ENCODE measurements at regions not wholly inside any gene's neighbourhood (a gene's known extent, or its start where the extent isn't known, plus 50 kb on each side); places are given as distances from the start of the nearest gene placed in this dataset.
"Not testable (repeated sequence)": the region's sequence is repeated elsewhere in the genome, so short reads cannot be mapped to it uniquely, and the experiment has no call there.

GRCh38 chrX:122091571-122091970 lies 1044.2 kb downstream of the GLUD2 start:
- DNase-seq: no peak

- no peak for DNase-seq
Observed at GRCh38 chrX:122092360-122092759, 1045.0 kb downstream of the GLUD2 start.

GRCh38 chrX:122092978-122093377 lies 1045.6 kb downstream of the GLUD2 start:
- DNase-seq: no peak

GRCh38 chrX:122094611-122095010 lies 1047.2 kb downstream of the GLUD2 start:
- DNase-seq: no peak

- no peak for DNase-seq
Observed at GRCh38 chrX:122113376-122113775, 1066.0 kb downstream of the GLUD2 start.

GRCh38 chrX:122113896-122114295 lies 1066.5 kb downstream of the GLUD2 start:
- DNase-seq: no peak

- no peak for DNase-seq
Observed at GRCh38 chrX:122115604-122116003, 1068.2 kb downstream of the GLUD2 start.

GRCh38 chrX:122119361-122119760 lies 1064.7 kb upstream of the GRIA3 start:
- no peak for DNase-seq

GRCh38 chrX:122122274-122122673 lies 1061.8 kb upstream of the GRIA3 start:
- DNase-seq: no peak

GRCh38 chrX:122133478-122133877 lies 1050.6 kb upstream of the GRIA3 start:
- no peak for DNase-seq

- no peak for DNase-seq
Observed at GRCh38 chrX:122134291-122134690, 1049.8 kb upstream of the GRIA3 start.

GRCh38 chrX:122135070-122135469 lies 1049.0 kb upstream of the GRIA3 start:
- DNase-seq: no peak

- not testable (repeated sequence) for DNase-seq
Observed at GRCh38 chrX:122140219-122140618, 1043.9 kb upstream of the GRIA3 start.

- no peak for DNase-seq
Observed at GRCh38 chrX:122154019-122154418, 1030.1 kb upstream of the GRIA3 start.

- no peak for DNase-seq
Observed at GRCh38 chrX:122168241-122168640, 1015.8 kb upstream of the GRIA3 start.

GRCh38 chrX:122184791-122185190 lies 999.3 kb upstream of the GRIA3 start:
- no peak for DNase-seq

- no peak for DNase-seq
Observed at GRCh38 chrX:122187069-122187713, 996.9 kb upstream of the GRIA3 start.

GRCh38 chrX:122188751-122189150 lies 995.3 kb upstream of the GRIA3 start:
- no peak for DNase-seq

- DNase-seq: no peak
Observed at GRCh38 chrX:122196343-122196742, 987.7 kb upstream of the GRIA3 start.

- no peak for DNase-seq
Observed at GRCh38 chrX:122203399-122203798, 980.7 kb upstream of the GRIA3 start.

- no peak for DNase-seq
Observed at GRCh38 chrX:122218666-122219065, 965.4 kb upstream of the GRIA3 start.

GRCh38 chrX:122219226-122219625 lies 964.9 kb upstream of the GRIA3 start:
- no peak for DNase-seq

GRCh38 chrX:122219735-122220134 lies 964.3 kb upstream of the GRIA3 start:
- DNase-seq: no peak

- DNase-seq: no peak
Observed at GRCh38 chrX:122220644-122221373, 963.3 kb upstream of the GRIA3 start.

- not testable (repeated sequence) for DNase-seq
Observed at GRCh38 chrX:122221810-122222209, 962.3 kb upstream of the GRIA3 start.
